GM18508 (cell line): ENCODE measurements at regions not wholly inside any gene's neighbourhood (a gene's known extent, or its start where the extent isn't known, plus 50 kb on each side); places are given as distances from the start of the nearest gene placed in this dataset.

Experiments used
- ATAC-seq: cut with Tn5 transposase; IDR thresholded peaks from one replicate; pipeline ENCODE4 v1.9.1; 2021; ENCODE audit warnings: moderate number of reproducible peaks; ENCODE audit not compliant: insufficient read depth, unreplicated experiment

- no peak for ATAC-seq
These were observed 171.4 kb downstream of the IRX5 start for GRCh38 chr16:55102077-55102476.

DNA sequence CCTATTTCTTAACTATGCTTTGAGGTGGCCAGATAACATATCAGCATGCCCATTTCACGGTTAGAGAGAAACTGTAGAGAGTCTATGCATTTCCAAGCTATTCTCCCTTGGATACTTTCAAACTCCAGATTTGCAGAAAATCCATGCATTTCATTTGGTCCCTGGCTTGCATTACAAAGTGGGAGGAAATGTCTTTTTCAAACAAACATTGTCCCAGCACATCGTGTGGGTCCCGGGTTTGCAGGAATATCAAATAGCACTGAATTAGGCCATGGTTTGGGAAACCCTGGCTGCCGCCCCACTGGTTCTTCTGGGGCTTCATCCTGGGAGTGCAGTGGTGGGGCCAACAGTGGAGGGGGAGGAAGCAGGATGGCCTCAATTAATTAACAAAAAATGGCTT lies 171.9 kb downstream of the IRX5 start:
- no peak for ATAC-seq

GRCh38 chr16:55107851-55108250 lies 177.2 kb downstream of the IRX5 start:
- no peak for ATAC-seq

GRCh38 chr16:55113210-55113609 lies 182.5 kb downstream of the IRX5 start:
- ATAC-seq: no peak

DNA sequence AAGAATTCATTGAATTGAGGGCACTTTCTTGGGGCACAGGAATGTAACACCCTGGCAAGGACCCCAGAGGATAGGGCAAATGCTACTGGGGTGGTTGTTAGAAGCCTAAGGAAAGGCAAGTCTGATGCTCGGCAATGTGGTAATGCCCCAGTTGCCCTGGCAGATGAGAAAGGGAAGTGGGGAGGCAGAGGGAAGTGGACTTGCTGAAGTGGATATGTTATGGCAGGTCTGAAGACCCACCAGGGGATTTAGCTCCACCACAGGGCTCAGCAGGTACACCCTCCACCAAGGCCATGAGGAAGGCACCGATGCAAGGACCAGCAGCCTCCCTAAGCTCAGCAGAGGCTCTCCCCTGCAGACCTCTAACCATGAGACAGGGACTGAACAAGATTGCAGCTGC lies 184.8 kb downstream of the IRX5 start:
- no peak for ATAC-seq

DNA sequence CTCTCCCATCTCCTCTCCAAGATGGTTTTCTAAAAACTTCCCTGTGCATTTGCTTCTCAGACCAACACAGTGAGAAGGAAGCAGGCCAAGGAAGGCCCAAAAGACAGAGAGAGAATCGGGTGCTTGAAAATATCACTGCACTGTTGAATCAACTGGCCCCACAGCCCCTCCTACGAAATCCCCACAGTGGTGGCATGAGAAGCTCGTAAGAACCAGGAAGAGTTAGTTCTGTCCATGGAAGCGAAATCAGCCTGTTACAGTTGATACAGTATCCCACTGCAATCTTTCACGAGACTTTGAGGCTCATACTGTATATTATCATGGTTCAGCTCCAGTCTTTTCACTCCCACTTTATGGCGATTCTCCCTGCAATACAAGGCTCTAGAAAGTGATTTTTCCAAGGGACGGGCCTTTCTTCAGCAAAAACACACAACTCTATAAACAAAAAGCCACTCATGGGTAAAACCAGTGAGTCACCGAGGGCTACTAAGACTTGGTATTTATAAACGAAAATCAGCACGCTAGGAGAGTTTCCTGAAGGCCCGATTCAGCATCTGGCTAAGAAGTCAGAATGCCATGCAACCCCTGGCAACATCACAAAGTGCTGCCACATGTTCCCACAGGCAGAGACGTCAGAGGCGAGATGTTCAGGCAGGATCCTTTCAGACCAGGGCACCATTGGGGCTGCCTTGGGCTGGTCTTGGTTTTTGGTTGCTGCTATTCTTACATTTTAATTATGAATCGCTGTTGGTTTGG lies 185.7 kb downstream of the IRX5 start:
- no peak for ATAC-seq

GRCh38 chr16:55118701-55119260 lies 188.1 kb downstream of the IRX5 start:
- no peak for ATAC-seq

DNA sequence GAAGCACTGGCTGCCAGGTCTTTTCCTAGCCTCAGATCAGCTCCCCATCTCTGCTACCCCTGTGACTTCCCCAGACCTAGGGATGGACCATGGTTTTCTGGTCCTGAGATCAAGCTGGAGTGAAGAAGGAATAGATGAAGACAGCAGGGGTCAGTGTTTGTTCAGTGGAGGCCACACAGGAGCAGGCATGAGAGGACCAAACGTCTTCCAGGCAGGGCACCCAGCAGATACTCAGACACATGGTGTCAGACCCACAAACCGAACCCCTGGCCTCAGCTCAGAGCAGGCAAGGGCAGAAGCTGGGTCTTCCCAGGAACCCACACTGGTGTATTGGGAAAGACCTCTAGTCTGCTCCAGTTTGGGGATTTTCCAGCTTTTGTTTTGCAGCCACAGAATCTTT lies 189.7 kb downstream of the IRX5 start:
- no peak for ATAC-seq

- ATAC-seq: no peak
These were observed 190.2 kb downstream of the IRX5 start for GRCh38 chr16:55120826-55121225.

DNA sequence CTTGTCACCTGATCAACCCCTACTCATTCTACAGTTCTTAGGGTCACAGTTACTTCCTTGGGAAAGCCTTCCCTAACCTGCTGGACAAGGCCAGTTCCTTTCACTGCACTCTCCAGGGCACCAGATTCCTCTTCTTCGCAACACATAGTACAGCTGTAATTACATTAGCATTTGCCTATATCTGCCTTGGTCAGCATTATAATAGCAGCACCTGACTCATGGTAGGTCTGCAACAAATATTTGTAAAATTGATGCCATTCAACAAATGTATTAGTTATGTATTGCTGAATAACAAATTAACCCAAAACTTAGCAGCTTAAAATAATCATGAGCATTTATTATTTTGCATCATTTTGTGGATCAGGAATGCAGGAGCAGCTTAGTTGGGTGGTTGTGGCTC lies 193.0 kb downstream of the IRX5 start:
- ATAC-seq: no peak

- ATAC-seq: no peak
These were observed 195.2 kb downstream of the IRX5 start for GRCh38 chr16:55125818-55126385.

DNA sequence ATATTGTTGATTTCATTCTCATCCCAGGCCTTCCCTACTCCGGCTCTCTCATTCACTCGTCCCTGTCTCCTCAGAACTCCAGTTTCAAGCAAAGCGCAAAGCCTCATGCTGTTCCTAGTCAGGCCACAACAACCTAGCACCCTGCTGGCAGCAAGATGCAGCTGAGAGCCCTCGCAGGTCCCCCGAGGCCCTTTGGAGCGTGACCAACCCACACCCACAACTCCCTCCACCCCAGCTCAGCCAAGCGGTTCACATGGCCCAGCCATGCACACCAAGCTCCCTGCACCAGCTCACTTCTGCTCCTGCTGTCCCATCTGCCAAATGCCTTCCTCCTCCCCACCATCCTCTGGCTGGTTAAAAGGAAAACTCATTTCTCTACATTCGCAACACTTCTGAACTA lies 195.8 kb downstream of the IRX5 start:
- no peak for ATAC-seq

- ATAC-seq: no peak
These were observed 193.5 kb upstream of the IRX6 start for GRCh38 chr16:55130456-55130855.

- no peak for ATAC-seq
These were observed 193.1 kb upstream of the IRX6 start for GRCh38 chr16:55130911-55131310.

GRCh38 chr16:55133654-55134053 lies 190.3 kb upstream of the IRX6 start:
- no peak for ATAC-seq

- ATAC-seq: no peak
These were observed 187.4 kb upstream of the IRX6 start for GRCh38 chr16:55136356-55137150.

GRCh38 chr16:55138298-55138697 lies 185.7 kb upstream of the IRX6 start:
- ATAC-seq: no peak

- no peak for ATAC-seq
These were observed 181.6 kb upstream of the IRX6 start for GRCh38 chr16:55142405-55142804.

DNA sequence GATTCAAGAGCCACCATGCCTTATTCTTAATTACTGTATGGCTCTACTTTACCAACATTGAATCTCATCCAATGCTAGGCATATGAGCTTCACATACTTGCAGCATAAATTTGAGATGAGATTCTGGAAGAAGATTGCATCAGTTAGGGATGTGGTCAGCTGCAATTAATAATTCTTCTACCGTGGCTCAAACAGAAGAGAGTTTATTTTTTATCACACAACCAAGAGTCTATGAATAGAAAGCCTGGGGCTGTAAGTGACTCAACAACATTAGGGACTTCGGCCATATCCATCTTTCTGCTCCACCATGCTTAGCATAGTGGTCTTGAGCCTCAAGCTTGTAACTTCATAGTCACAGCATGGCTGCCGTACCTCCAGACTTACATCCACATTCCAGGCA lies 179.4 kb upstream of the IRX6 start:
- ATAC-seq: no peak

DNA sequence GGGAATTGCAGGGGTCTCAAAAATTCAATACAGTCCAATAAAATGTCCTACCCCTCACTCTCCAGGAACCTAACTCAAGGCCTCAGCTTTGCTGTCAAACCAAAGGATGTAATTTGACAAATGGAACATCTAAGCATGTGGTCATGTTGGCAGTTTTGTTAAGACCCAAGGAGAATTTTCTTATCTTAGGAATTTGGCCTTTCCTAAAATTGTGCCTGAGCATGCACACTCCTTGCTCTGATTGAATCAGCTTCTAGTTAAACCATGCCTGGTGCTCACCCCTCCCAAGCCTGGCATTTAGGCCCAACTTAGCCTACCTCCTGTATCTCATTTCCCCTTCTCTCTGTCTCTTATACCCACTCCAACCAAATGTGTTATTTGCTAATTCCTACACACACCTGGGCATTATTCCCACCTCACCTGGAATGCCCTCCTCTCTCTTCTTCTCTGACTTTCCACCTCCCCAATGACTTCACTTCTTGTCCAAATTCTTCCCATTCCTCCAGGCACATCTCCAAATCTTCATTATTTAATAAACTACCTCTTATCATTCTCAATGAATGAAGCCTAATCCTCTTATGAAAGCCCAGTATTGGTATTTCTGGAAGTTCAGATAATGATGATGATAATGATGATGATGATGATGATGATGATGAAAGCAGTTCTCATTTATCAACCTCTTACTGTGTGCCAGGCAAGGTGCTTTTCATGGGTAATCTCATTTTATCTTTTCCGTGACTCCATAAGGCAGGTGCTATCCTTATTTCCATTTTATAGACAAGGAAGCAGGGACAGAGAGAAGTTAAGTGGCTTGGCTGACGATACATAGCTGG lies 178.0 kb upstream of the IRX6 start:
- no peak for ATAC-seq
